Activated CD4-positive, CD25-positive, alpha-beta regulatory T cell treated with anti-CD3 and anti-CD28 coated beads, Interleukin-2, amount 50 U/mL, for 24 hours (primary cell): ENCODE measurements at regions not wholly inside any gene's neighbourhood (a gene's known extent, or its start where the extent isn't known, plus 50 kb on each side); places are given as distances from the start of the nearest gene placed in this dataset.

Source experiments
- ATAC-seq, 2 donors: fragments of 150-1000 bp; cut with Tn5 transposase; one replicate each; pipeline ENCODE4 v1.10.0; 2021; ENCODE audit warnings: mild to moderate bottlenecking in 1 of 2, moderate library complexity in 1 of 2

- no peak for ATAC-seq
Observed at GRCh38 chr11:80379620-80380278, 938.9 kb upstream of the TENM4 start.

GRCh38 chr11:80371931-80372330 lies 931.1 kb upstream of the TENM4 start:
- ATAC-seq: no peak

GRCh38 chr11:80365980-80366379 lies 925.1 kb upstream of the TENM4 start:
- ATAC-seq: no peak

- no peak for ATAC-seq
Observed at GRCh38 chr11:80365076-80365725, 924.4 kb upstream of the TENM4 start.

- no peak for ATAC-seq
Observed at GRCh38 chr11:80362563-80363340, 921.9 kb upstream of the TENM4 start.

- no peak for ATAC-seq
Observed at GRCh38 chr11:80355251-80355650, 914.4 kb upstream of the TENM4 start.

- no peak for ATAC-seq
Observed at GRCh38 chr11:80350541-80350940, 909.7 kb upstream of the TENM4 start.

- ATAC-seq: no peak
Observed at GRCh38 chr11:80349997-80350396, 909.2 kb upstream of the TENM4 start.

- no peak for ATAC-seq
Observed at GRCh38 chr11:80346353-80347059, 905.7 kb upstream of the TENM4 start.

- no peak for ATAC-seq
Observed at GRCh38 chr11:80343436-80343835, 902.6 kb upstream of the TENM4 start.

- ATAC-seq: no peak
Observed at GRCh38 chr11:80338231-80338630, 897.4 kb upstream of the TENM4 start.

- no peak for ATAC-seq
Observed at GRCh38 chr11:80331694-80332093, 890.9 kb upstream of the TENM4 start.

- no peak for ATAC-seq
Observed at GRCh38 chr11:80330264-80330663, 889.4 kb upstream of the TENM4 start.

- ATAC-seq: no peak
Observed at GRCh38 chr11:80328774-80329173, 887.9 kb upstream of the TENM4 start.

GRCh38 chr11:80327956-80328614 lies 887.3 kb upstream of the TENM4 start:
- no peak for ATAC-seq

- ATAC-seq: no peak
Observed at GRCh38 chr11:80321786-80322185, 881.0 kb upstream of the TENM4 start.

GRCh38 chr11:80320765-80321164 lies 879.9 kb upstream of the TENM4 start:
- no peak for ATAC-seq

- ATAC-seq: no peak
Observed at GRCh38 chr11:80320226-80320625, 879.4 kb upstream of the TENM4 start.

- ATAC-seq: no peak
Observed at GRCh38 chr11:80317612-80318011, 876.8 kb upstream of the TENM4 start.

- ATAC-seq: no peak
Observed at GRCh38 chr11:80315200-80315599, 874.4 kb upstream of the TENM4 start.

- no peak for ATAC-seq
Observed at GRCh38 chr11:80309301-80309700, 868.5 kb upstream of the TENM4 start.

GRCh38 chr11:80307676-80308075 lies 866.8 kb upstream of the TENM4 start:
- no peak for ATAC-seq
